ENCODE measurements at regions not wholly inside any gene's neighbourhood (a gene's known extent, or its start where the extent isn't known, plus 50 kb on each side); places are given as distances from the start of the nearest gene placed in this dataset.

DNA sequence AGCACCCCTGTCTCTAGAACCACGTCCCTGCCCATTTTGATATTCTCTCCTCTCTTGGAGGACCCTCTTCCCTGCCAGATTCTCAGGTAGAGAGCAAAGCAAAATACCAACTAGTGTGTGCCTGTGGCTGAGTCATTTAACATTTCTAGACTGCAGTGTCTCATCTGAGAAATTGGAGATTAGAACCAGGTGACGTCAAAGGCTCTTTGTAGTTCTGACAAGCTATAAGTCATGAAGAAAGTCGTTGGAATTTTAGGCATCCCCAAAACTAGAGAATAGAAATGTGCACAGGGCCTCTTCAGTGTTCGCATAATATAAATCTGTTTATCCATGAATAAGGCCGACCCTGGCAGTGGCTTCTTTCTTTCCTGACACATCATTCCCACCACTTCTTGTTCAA is 74.4 kb upstream of the TANC1 start:
- WGBS (ENCODE audit: insufficient coverage), result 98% methylated on average over 4 of the region's 5 CpGs
- Mint-ChIP-seq H3K9me3 (ENCODE audit: insufficient read depth) (peaks cover 6% of the 10 kb centered on the region), H3K4me3 (no peak overlapping the region), H3K27ac (no peak overlapping the region), H3K27me3 (peaks cover 8% of the 10 kb centered on the region), H3K4me1 (no peaks in the 10 kb centered on the region)
- no peak overlapping the region for H2AFZ ChIP-seq (ENCODE audit: insufficient read depth, low read depth, low read length, poor library complexity, severe bottlenecking)
- POLR2A ChIA-PET, result no interaction called here
- ATAC-seq (ENCODE audit: low read depth) (no peak), DNase-seq (no peak)
- H3K27me3 ChIP-seq (replicated peaks in 1 of 4; ENCODE audit: control extremely low read depth in 1 of 4, control insufficient read depth in 3 of 4, insufficient read depth in 4 of 4, low read length in 3 of 4), result peaks cover 0 to 2% (median 0%) of the 10 kb centered on the region in 4 experiments
- no peaks in the 10 kb centered on the region for H3K36me3 ChIP-seq (replicated peaks in 1 of 2; ENCODE audit: control extremely low read depth in 1 of 2, control insufficient read depth in 1 of 2, extremely low read depth in 1 of 2, insufficient read depth in 2 of 2, low read length in 1 of 2)
- no peaks in the 10 kb centered on the region for H3K79me2 ChIP-seq (ENCODE audit: control insufficient read depth, insufficient read depth, low read length)
- CTCF ChIA-PET, result no interaction called here
- no peaks in the 10 kb centered on the region for H3K4me1 ChIP-seq (ENCODE audit: control insufficient read depth in 2 of 2, insufficient read depth in 2 of 2, low read length in 2 of 2)
- no peak overlapping the region for H3K27ac ChIP-seq (ENCODE audit: low read length in 2 of 2)
- TF ChIP-seq EZH2 (IDR thresholded peaks at IDR 0.05; ENCODE audit: borderline replicate concordance, insufficient read depth, low read depth, low read length, poor library complexity, severe bottlenecking), result no peak
- no peak for TF ChIP-seq CTCF (IDR thresholded peaks at IDR 0.05)
- no peaks in the 10 kb centered on the region for H4K20me1 ChIP-seq (ENCODE audit: control insufficient read depth, insufficient read depth, low read length, poor library complexity, severe bottlenecking)
- H3K9me3 ChIP-seq (ENCODE audit: control extremely low read depth in 1 of 3, control insufficient read depth in 2 of 3, insufficient read depth in 1 of 3, low read length in 2 of 3), result no peaks in the 10 kb centered on the region
- no peak overlapping the region for H3K4me3 ChIP-seq (ENCODE audit: control extremely low read depth in 1 of 5, extremely low read depth in 1 of 5, insufficient read depth in 1 of 5, low read depth in 2 of 5, low read length in 4 of 5)
- no peak overlapping the region for H3K9ac ChIP-seq (ENCODE audit: low read length)
- intact Hi-C loops (cut with micrococcal nuclease), result no loop called here
- no peak overlapping the region for H3K4me2 ChIP-seq (replicated peaks; ENCODE audit: low read depth, low read length, poor library complexity, severe bottlenecking)

- WGBS (ENCODE audit: insufficient coverage), result 87% methylated on average over 4 of the region's 4 CpGs
- intact Hi-C loops (cut with micrococcal nuclease), result no loop called here
- H3K9me3 Mint-ChIP-seq (ENCODE audit: insufficient read depth), result peaks cover under 1% of the 10 kb centered on the region
- H3K27me3 Mint-ChIP-seq, result peaks cover 8% of the 10 kb centered on the region
- Histone ChIP-seq H4K20me1 (ENCODE audit: control insufficient read depth, insufficient read depth, low read length, poor library complexity, severe bottlenecking) (no peaks in the 10 kb centered on the region), H3K4me1 (ENCODE audit: control insufficient read depth in 2 of 2, insufficient read depth in 2 of 2, low read length in 2 of 2) (no peaks in the 10 kb centered on the region), H3K36me3 (replicated peaks in 1 of 2; ENCODE audit: control extremely low read depth in 1 of 2, control insufficient read depth in 1 of 2, extremely low read depth in 1 of 2, insufficient read depth in 2 of 2, low read length in 1 of 2) (no peaks in the 10 kb centered on the region), H3K27ac (ENCODE audit: low read length in 2 of 2) (no peak overlapping the region), H3K9me3 (ENCODE audit: control extremely low read depth in 1 of 3, control insufficient read depth in 2 of 3, insufficient read depth in 1 of 3, low read length in 2 of 3) (no peaks in the 10 kb centered on the region), H3K27me3 (replicated peaks in 1 of 4; ENCODE audit: control extremely low read depth in 1 of 4, control insufficient read depth in 3 of 4, insufficient read depth in 4 of 4, low read length in 3 of 4) (peaks cover 0 to 2% (median 0%) of the 10 kb centered on the region in 4 experiments), H3K4me2 (replicated peaks; ENCODE audit: low read depth, low read length, poor library complexity, severe bottlenecking) (no peak overlapping the region), H2AFZ (ENCODE audit: insufficient read depth, low read depth, low read length, poor library complexity, severe bottlenecking) (no peak overlapping the region), H3K9ac (ENCODE audit: low read length) (no peak overlapping the region), H3K79me2 (ENCODE audit: control insufficient read depth, insufficient read depth, low read length) (no peaks in the 10 kb centered on the region), H3K4me3 (ENCODE audit: control extremely low read depth in 1 of 5, extremely low read depth in 1 of 5, insufficient read depth in 1 of 5, low read depth in 2 of 5, low read length in 4 of 5) (no peak overlapping the region)
- TF ChIP-seq EZH2 (IDR thresholded peaks at IDR 0.05; ENCODE audit: borderline replicate concordance, insufficient read depth, low read depth, low read length, poor library complexity, severe bottlenecking) (no peak), CTCF (IDR thresholded peaks at IDR 0.05) (no peak)
- POLR2A ChIA-PET, result no interaction called here
- DNase-seq (no peak), ATAC-seq (ENCODE audit: low read depth) (no peak)
- H3K27ac Mint-ChIP-seq, result no peak overlapping the region
- no peak overlapping the region for H3K4me3 Mint-ChIP-seq
- CTCF ChIA-PET, result interaction anchor here (0.6 kb wide), 1 partner anchor 222 kb away, joined by 4 read pairs; no protein-coding TSS in a partner anchor
- H3K4me1 Mint-ChIP-seq, result no peaks in the 10 kb centered on the region
Observed at GRCh38 chr2:158894572-158894971, 73.9 kb upstream of the TANC1 start.

Measured in B cell (primary cell).